ENCODE measurements at regions not wholly inside any gene's neighbourhood (a gene's known extent, or its start where the extent isn't known, plus 50 kb on each side); places are given as distances from the start of the nearest gene placed in this dataset.

DNA sequence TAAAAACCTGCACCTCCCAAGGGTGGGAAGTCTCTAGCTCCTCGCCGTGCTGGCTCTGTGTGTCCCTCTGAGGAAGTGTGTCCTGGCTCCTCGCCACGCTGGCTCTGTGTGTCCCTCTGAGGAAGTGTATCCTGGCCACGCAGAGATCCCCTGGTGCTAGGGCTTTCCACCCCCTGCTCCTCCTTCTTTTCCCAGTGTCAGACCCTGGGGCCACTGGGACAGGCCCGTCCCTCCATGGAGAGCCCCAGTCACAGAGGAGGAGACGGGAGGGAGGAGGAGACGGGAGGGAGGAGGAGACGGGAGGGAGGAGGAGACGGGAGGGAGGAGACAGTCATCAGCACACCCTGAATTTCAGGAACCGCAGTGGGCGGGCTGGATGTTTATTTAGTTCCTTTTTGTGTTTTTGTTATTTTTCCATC, 53.8 kb upstream of the HGFAC start:
- no peak overlapping the region for H3K4me3 ChIP-seq (ENCODE audit: low read length)
- TF ChIP-seq CTCF (conservative IDR thresholded peaks at IDR 0.05; ENCODE audit: low read depth, low read length), result no peak
- DNase-seq (ENCODE audit: low read depth), result no peak

DNA sequence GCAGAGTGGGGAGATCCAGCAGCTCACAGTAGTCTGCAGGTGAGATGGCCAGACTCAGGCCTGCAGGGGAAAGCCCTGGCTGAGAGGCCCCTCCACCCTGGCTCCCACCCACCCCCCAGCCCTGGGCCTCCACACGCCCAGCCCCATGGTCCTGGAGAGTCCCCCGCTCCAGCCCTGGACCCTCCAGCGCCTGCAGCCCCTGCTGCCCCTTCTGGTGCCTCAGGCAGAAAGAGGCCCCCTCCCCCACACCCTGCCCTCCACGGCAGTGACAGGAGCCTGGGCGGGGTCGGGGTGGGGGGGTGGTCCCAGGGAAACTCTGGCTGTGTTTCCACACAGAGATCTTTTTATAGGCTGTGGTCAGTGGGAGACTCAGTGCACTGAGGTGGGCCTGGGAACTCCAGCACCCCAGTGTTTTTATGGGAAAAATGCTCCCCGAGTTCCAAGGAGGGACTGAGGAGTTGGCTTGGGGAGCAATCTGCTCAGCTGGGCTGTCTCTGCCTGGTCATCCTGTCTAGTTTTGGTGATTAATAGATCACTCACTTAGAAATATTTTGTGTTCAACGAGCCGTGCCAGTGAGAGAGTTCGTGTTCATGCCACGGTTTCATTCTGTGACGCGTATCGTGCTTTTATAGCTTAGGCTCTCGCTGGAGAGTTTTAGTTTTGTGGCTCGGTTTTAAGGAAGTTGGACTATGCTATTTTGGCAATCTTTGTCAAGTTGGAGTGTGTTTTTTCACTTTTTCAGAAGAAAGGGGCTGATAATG, 53.1 kb upstream of the HGFAC start:
- DNase-seq (ENCODE audit: low read depth), result no peak
- no peak for TF ChIP-seq CTCF (conservative IDR thresholded peaks at IDR 0.05; ENCODE audit: low read depth, low read length)
- peak overlapping the region; percentile 32 for H3K4me3 ChIP-seq (ENCODE audit: low read length)

- TF ChIP-seq CTCF (conservative IDR thresholded peaks at IDR 0.05; ENCODE audit: low read depth, low read length), result no peak
- no peak for DNase-seq (ENCODE audit: low read depth)
- peak overlapping the region; percentile 32 for H3K4me3 ChIP-seq (ENCODE audit: low read length)
Observed at GRCh38 chr4:3389233-3390215, 52.2 kb upstream of the HGFAC start.

DNA sequence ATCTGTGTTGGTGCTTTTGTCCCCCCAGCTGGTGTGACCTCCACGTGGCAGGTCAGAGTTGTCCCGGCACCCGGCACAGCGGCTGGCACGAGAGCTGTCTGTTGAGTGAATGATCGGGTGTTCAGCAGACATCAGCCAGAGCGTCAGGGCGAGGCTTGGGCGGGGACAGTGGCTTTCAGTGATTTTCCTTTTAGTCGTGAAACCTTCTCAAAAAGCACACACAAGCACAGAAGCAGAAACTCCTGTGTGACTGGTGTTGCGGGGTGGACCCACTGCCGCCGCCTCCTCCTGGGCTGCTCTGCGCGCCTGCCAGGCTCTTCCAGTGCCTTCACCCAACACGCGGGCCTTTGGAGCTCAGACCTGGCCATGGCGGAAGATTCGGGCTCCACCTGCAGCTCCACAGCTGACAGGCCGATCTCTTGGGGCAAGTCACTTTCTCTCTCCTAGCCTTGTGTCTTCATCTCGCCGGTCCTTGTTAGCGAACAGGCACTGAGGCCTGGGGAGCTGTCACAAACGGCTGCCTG, 51.4 kb upstream of the HGFAC start:
- no peak for DNase-seq (ENCODE audit: low read depth)
- H3K4me3 ChIP-seq (ENCODE audit: low read length), result no peak overlapping the region
- no peak for TF ChIP-seq CTCF (conservative IDR thresholded peaks at IDR 0.05; ENCODE audit: low read depth, low read length)

DNA sequence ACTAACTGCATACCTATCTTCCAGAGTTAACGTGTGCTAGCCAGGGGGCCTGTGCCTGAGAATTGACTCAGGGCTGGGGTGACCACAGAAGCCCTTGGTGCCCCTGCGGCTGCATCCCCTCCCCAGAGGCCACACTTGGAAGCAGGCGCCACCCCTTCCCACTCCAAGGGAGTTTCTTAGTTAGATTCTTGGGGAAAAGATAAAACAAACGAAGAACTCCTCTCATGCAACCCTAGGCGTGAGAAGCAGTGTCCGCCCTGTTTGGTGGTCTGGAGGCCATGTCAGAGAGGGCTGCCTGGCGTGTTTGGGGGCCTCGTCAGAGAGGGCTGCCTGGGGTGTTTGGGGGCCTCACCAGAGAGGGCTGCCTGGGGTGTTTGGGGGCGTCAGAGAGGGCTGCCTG, 50.3 kb upstream of the HGFAC start:
- H3K4me3 ChIP-seq (ENCODE audit: low read length), result no peak overlapping the region
- no peak for TF ChIP-seq CTCF (conservative IDR thresholded peaks at IDR 0.05; ENCODE audit: low read depth, low read length)
- no peak for DNase-seq (ENCODE audit: low read depth)
